ENCODE measurements at regions not wholly inside any gene's neighbourhood (a gene's known extent, or its start where the extent isn't known, plus 50 kb on each side); places are given as distances from the start of the nearest gene placed in this dataset.

- TF ChIP-seq JUNB (IDR thresholded peaks at IDR 0.05; ENCODE audit: unreplicated experiment) (no peak), ZNF114 (CRISPR knock-in tag; IDR thresholded peaks at IDR 0.05) (no peak), CTCF (conservative IDR thresholded peaks at IDR 0.05; ENCODE audit: low read depth in 2 of 2) (no peak)
These were observed 492.4 kb downstream of the TNS3 start for GRCh38 chr7:47089461-47089860.
